ENCODE measurements at regions not wholly inside any gene's neighbourhood (a gene's known extent, or its start where the extent isn't known, plus 50 kb on each side); places are given as distances from the start of the nearest gene placed in this dataset.

- no peak for DNase-seq (ENCODE audit: low read depth in 4 of 4, low spot score in 1 of 4)
Observed at GRCh38 chr18:27899893-27900292, 277.0 kb downstream of the CDH2 start.

GRCh38 chr18:27894746-27895145 lies 282.2 kb downstream of the CDH2 start:
- DNase-seq (ENCODE audit: low read depth in 4 of 4, low spot score in 1 of 4), result no peak

- no peak for DNase-seq (ENCODE audit: low read depth in 4 of 4, low spot score in 1 of 4)
Observed at GRCh38 chr18:27887711-27888495, 289.0 kb downstream of the CDH2 start.

GRCh38 chr18:27887287-27887686 lies 289.6 kb downstream of the CDH2 start:
- DNase-seq (ENCODE audit: low read depth in 4 of 4, low spot score in 1 of 4), result no peak

GRCh38 chr18:27879540-27879939 lies 297.4 kb downstream of the CDH2 start:
- no peak for DNase-seq (ENCODE audit: low read depth in 4 of 4, low spot score in 1 of 4)

- DNase-seq (ENCODE audit: low read depth in 4 of 4, low spot score in 1 of 4), result no peak
Observed at GRCh38 chr18:27871726-27872125, 305.2 kb downstream of the CDH2 start.

GRCh38 chr18:27869735-27870134 lies 307.2 kb downstream of the CDH2 start:
- no peak for DNase-seq (ENCODE audit: low read depth in 4 of 4, low spot score in 1 of 4)

GRCh38 chr18:27865431-27865830 lies 311.5 kb downstream of the CDH2 start:
- DNase-seq (ENCODE audit: low read depth in 4 of 4, low spot score in 1 of 4), result no peak

- DNase-seq (ENCODE audit: low read depth in 4 of 4, low spot score in 1 of 4), result no peak
Observed at GRCh38 chr18:27863780-27864430, 313.0 kb downstream of the CDH2 start.

- DNase-seq (ENCODE audit: low read depth in 4 of 4, low spot score in 1 of 4), result no peak
Observed at GRCh38 chr18:27862041-27862682, 314.8 kb downstream of the CDH2 start.

- no peak for DNase-seq (ENCODE audit: low read depth in 4 of 4, low spot score in 1 of 4)
Observed at GRCh38 chr18:27861539-27861938, 315.4 kb downstream of the CDH2 start.

GRCh38 chr18:27860701-27861107 lies 316.2 kb downstream of the CDH2 start:
- no peak for DNase-seq (ENCODE audit: low read depth in 4 of 4, low spot score in 1 of 4)

GRCh38 chr18:27860011-27860410 lies 316.9 kb downstream of the CDH2 start:
- DNase-seq (ENCODE audit: low read depth in 4 of 4, low spot score in 1 of 4), result no peak

GRCh38 chr18:27856820-27857219 lies 320.1 kb downstream of the CDH2 start:
- no peak for DNase-seq (ENCODE audit: low read depth in 4 of 4, low spot score in 1 of 4)

GRCh38 chr18:27855486-27855885 lies 321.4 kb downstream of the CDH2 start:
- no peak for DNase-seq (ENCODE audit: low read depth in 4 of 4, low spot score in 1 of 4)

GRCh38 chr18:27854631-27855030 lies 322.3 kb downstream of the CDH2 start:
- no peak for DNase-seq (ENCODE audit: low read depth in 4 of 4, low spot score in 1 of 4)

GRCh38 chr18:27848336-27848735 lies 328.6 kb downstream of the CDH2 start:
- no peak for DNase-seq (ENCODE audit: low read depth in 4 of 4, low spot score in 1 of 4)

GRCh38 chr18:27847412-27847811 lies 329.5 kb downstream of the CDH2 start:
- no peak for DNase-seq (ENCODE audit: low read depth in 4 of 4, low spot score in 1 of 4)

- DNase-seq (ENCODE audit: low read depth in 4 of 4, low spot score in 1 of 4), result no peak
Observed at GRCh38 chr18:27845897-27846296, 331.0 kb downstream of the CDH2 start.

GRCh38 chr18:27843783-27844777 lies 332.9 kb downstream of the CDH2 start:
- no peak for DNase-seq (ENCODE audit: low read depth in 4 of 4, low spot score in 1 of 4)

- no peak for DNase-seq (ENCODE audit: low read depth in 4 of 4, low spot score in 1 of 4)
Observed at GRCh38 chr18:27839141-27839540, 337.8 kb downstream of the CDH2 start.

Measured in stimulated activated CD4-positive, alpha-beta T cell treated with anti-CD3 and anti-CD28 coated beads, Interleukin-1b, Interleukin-23, amount 100 ng/mL, for 24 hours (primary cell).